VCaP (cell line): ENCODE measurements at regions not wholly inside any gene's neighbourhood (a gene's known extent, or its start where the extent isn't known, plus 50 kb on each side); places are given as distances from the start of the nearest gene placed in this dataset.

Experiments
- H3K27ac ChIP-seq: fragments of 450-650 bp; 2 replicates; pipeline ENCODE4 v1.5.1; 2017
- CTCF ChIP-seq: fragments of 450-650 bp; conservative IDR thresholded peaks from 2 replicates; pipeline ENCODE4 v1.5.1; 2017; ENCODE audit warnings: mild to moderate bottlenecking, moderate library complexity

GRCh38 chr11:37929100-37929653 is 1331.1 kb upstream of the RAG2 start:
- TF ChIP-seq CTCF: no peak
- H3K27ac ChIP-seq: no peak overlapping the region

- no peak overlapping the region for H3K27ac ChIP-seq
- TF ChIP-seq CTCF: no peak
Observed at GRCh38 chr11:37926772-37927171, 1328.7 kb upstream of the RAG2 start.

- no peak overlapping the region for H3K27ac ChIP-seq
- TF ChIP-seq CTCF: no peak
Observed at GRCh38 chr11:37916331-37916730, 1318.3 kb upstream of the RAG2 start.

GRCh38 chr11:37914859-37915258 is 1316.8 kb upstream of the RAG2 start:
- no peak for TF ChIP-seq CTCF
- no peak overlapping the region for H3K27ac ChIP-seq

- H3K27ac ChIP-seq: no peak overlapping the region
- no peak for TF ChIP-seq CTCF
Observed at GRCh38 chr11:37908219-37908548, 1310.1 kb upstream of the RAG2 start.

GRCh38 chr11:37907436-37908218 is 1309.6 kb upstream of the RAG2 start:
- no peak overlapping the region for H3K27ac ChIP-seq
- no peak for TF ChIP-seq CTCF

GRCh38 chr11:37905707-37906417 is 1307.8 kb upstream of the RAG2 start:
- TF ChIP-seq CTCF: no peak
- no peak overlapping the region for H3K27ac ChIP-seq
